Smooth muscle cell (in vitro differentiated cells): ENCODE measurements at regions not wholly inside any gene's neighbourhood (a gene's known extent, or its start where the extent isn't known, plus 50 kb on each side); places are given as distances from the start of the nearest gene placed in this dataset.
A peak's percentile ranks its signal among the peaks of the same experiment; 100 is the strongest.
"Not testable (repeated sequence)": the region's sequence is repeated elsewhere in the genome, so short reads cannot be mapped to it uniquely, and the experiment has no call there.

ENCODE experiments used
- DNase-seq: peaks from one replicate; lab custom pipeline; 2025; ENCODE audit not compliant: unreplicated experiment; lab: John Stamatoyannopoulos, UW
- H2AFZ ChIP-seq: fragments of 200-600 bp; sonication (generic); 2 replicates; pipeline ENCODE4 v1.6.0; 2016; ENCODE audit warnings: antibody characterized with exemption, low read depth, mild to moderate bottlenecking
- H3F3A ChIP-seq: fragments of 200-600 bp; sonication (generic); 2 replicates; pipeline ENCODE4 v1.6.0; 2017; ENCODE audit warnings: antibody characterized with exemption, low read depth
- H3K27ac ChIP-seq: fragments of 200-600 bp; sonication (generic); 2 replicates; pipeline ENCODE4 v1.5.1; 2016; ENCODE audit warnings: low read depth, mild to moderate bottlenecking
- H3K27me3 ChIP-seq: fragments of 200-600 bp; sonication (generic); 2 replicates; pipeline ENCODE4 v1.6.1; 2016; ENCODE audit warnings: low read depth, mild to moderate bottlenecking
- H3K36me3 ChIP-seq: fragments of 200-600 bp; sonication (generic); 2 replicates; pipeline ENCODE4 v1.5.1; 2016; ENCODE audit warnings: low read depth
- H3K4me1 ChIP-seq: fragments of 200-600 bp; sonication (generic); 2 replicates; pipeline ENCODE4 v1.5.1; 2016; ENCODE audit warnings: low read depth
- H3K4me2 ChIP-seq: fragments of 200-600 bp; sonication (generic); 2 replicates; pipeline ENCODE4 v1.6.0; 2016; ENCODE audit warnings: mild to moderate bottlenecking
- H3K4me3 ChIP-seq: fragments of 200-600 bp; sonication (generic); 2 replicates; pipeline ENCODE4 v1.5.1; 2016; ENCODE audit warnings: mild to moderate bottlenecking
- H3K79me2 ChIP-seq: fragments of 200-600 bp; sonication (generic); 2 replicates; pipeline ENCODE4 v1.6.0; 2016; ENCODE audit warnings: low read depth, mild to moderate bottlenecking
- H3K9ac ChIP-seq: fragments of 200-600 bp; sonication (generic); 2 replicates; pipeline ENCODE4 v1.6.0; 2016; ENCODE audit warnings: low read depth
- H3K9me3 ChIP-seq: fragments of 200-600 bp; sonication (generic); replicated peaks from 2 replicates; pipeline ENCODE4 v1.5.1; 2016; ENCODE audit warnings: low read depth
- H4K20me1 ChIP-seq: fragments of 200-600 bp; sonication (generic); 2 replicates; pipeline ENCODE4 v1.6.0; 2016; ENCODE audit warnings: low read depth
- CTCF ChIP-seq: fragments of 200-600 bp; sonication (generic); IDR thresholded peaks from 2 replicates; pipeline ENCODE4 v1.5.1; 2017; ENCODE audit warnings: borderline replicate concordance, mild to moderate bottlenecking, antibody characterized with exemption; ENCODE audit not compliant: insufficient read depth, poor library complexity, severe bottlenecking
- WGBS: methylation state at CpG from one replicate; pipeline ENCODE4 v1.1.7; 2016; ENCODE audit warnings: low lambda C conversion rate; 5-methylcytosine and 5-hydroxymethylcytosine counted together

- Histone ChIP-seq H3F3A (peaks cover 29% of the 10 kb centered on the region), H3K4me3 (no peak overlapping the region), H3K9ac (peak overlapping the region; percentile 86), H3K36me3 (no peaks in the 10 kb centered on the region), H3K9me3 (no peaks in the 10 kb centered on the region), H3K4me2 (peak overlapping the region; percentile 75), H3K27me3 (no peaks in the 10 kb centered on the region), H2AFZ (peak overlapping the region; percentile 60), H3K79me2 (no peaks in the 10 kb centered on the region), H3K4me1 (peaks cover 14% of the 10 kb centered on the region), H3K27ac (peak overlapping the region; percentile 98), H4K20me1 (no peaks in the 10 kb centered on the region)
- 16% methylated on average over 9 of the region's 9 CpGs for WGBS
- DNase-seq = no peak
- no peak for TF ChIP-seq CTCF
Observed at GRCh38 chr17:64739316-64740058, 77.4 kb upstream of the SMURF2 start.

- Histone ChIP-seq H3K4me2 (no peak overlapping the region), H3K9me3 (no peaks in the 10 kb centered on the region), H3K4me1 (peaks cover 9% of the 10 kb centered on the region), H3K27me3 (no peaks in the 10 kb centered on the region), H4K20me1 (no peaks in the 10 kb centered on the region), H3F3A (peaks cover 24% of the 10 kb centered on the region), H3K4me3 (no peak overlapping the region), H3K9ac (no peak overlapping the region), H3K36me3 (no peaks in the 10 kb centered on the region), H3K27ac (no peak overlapping the region), H3K79me2 (no peaks in the 10 kb centered on the region), H2AFZ (no peak overlapping the region)
- peak; percentile 34 for TF ChIP-seq CTCF
- WGBS = 63% methylated on average over 8 of the region's 8 CpGs
- no peak for DNase-seq
Observed at GRCh38 chr17:64736804-64737492, 74.8 kb upstream of the SMURF2 start.

- DNase-seq = no peak
- 52% methylated on average over 12 of the region's 12 CpGs for WGBS
- Histone ChIP-seq H3K9ac (no peak overlapping the region), H3K27me3 (no peaks in the 10 kb centered on the region), H3K27ac (peak overlapping the region; percentile 58), H3K36me3 (no peaks in the 10 kb centered on the region), H4K20me1 (no peaks in the 10 kb centered on the region), H2AFZ (no peak overlapping the region), H3K4me2 (peak overlapping the region; percentile 2), H3K4me1 (no peaks in the 10 kb centered on the region), H3K9me3 (no peaks in the 10 kb centered on the region), H3F3A (no peaks in the 10 kb centered on the region), H3K79me2 (no peaks in the 10 kb centered on the region), H3K4me3 (no peak overlapping the region)
- TF ChIP-seq CTCF = no peak
Observed at GRCh38 chr17:64732336-64733006, 70.4 kb upstream of the SMURF2 start.

- not testable (repeated sequence) for H3K36me3 ChIP-seq, H3K27ac ChIP-seq, H3K79me2 ChIP-seq, H2AFZ ChIP-seq, H3K4me3 ChIP-seq, H3K4me1 ChIP-seq, H3K9me3 ChIP-seq, H3F3A ChIP-seq, H3K4me2 ChIP-seq, H4K20me1 ChIP-seq, H3K9ac ChIP-seq, DNase-seq, H3K27me3 ChIP-seq
- 91% methylated on average over 6 of the region's 6 CpGs for WGBS
Observed at GRCh38 chr17:64730023-64730422, 67.9 kb upstream of the SMURF2 start.
